ENCODE measurements at regions not wholly inside any gene's neighbourhood (a gene's known extent, or its start where the extent isn't known, plus 50 kb on each side); places are given as distances from the start of the nearest gene placed in this dataset.
"Not testable (repeated sequence)": the region's sequence is repeated elsewhere in the genome, so short reads cannot be mapped to it uniquely, and the experiment has no call there.

DNA sequence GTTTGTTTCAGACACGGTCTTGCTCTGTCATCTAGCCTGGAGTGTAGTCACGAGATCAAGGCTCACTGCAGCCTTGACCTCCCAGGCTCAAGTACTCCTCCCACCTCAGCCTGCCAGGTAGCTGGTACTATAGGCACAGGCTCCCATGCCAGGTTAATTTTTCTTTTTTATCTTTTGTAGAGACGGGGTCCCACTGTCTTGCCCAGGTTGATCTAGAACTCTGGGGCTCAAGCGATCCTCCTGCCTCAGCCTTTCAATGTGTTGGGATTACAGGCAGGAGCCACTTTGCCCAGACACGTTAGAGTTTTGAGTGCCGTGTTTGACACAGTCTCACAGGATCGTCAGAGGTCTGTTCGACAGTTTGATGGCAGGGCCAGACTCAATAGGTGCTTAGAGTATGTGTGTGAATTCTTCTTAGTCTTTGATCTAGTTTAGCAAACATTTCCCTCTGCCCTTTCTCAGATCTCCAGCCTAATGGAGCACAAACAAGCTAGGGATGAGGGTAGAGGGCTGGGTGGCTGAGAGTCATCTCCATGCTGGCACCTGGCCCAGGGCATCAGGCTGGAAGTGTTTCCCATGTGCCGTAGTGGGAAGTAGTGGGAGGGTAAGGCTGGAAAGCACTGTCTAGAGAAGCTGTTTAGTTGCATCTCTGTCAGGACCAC lies 66.1 kb upstream of the DLG1 start:
- Mint-ChIP-seq H3K4me1 (ENCODE audit: low read depth) (no peaks in the 10 kb centered on the region), H3K36me3 (ENCODE audit: low read depth) (no peaks in the 10 kb centered on the region), H3K27ac (no peak overlapping the region), H3K27me3 (peaks cover 5% of the 10 kb centered on the region), H3K4me3 (no peak overlapping the region), H3K9me3 (peaks cover 19% of the 10 kb centered on the region)
- intact Hi-C loops (cut with micrococcal nuclease), result no loop called here

DNA sequence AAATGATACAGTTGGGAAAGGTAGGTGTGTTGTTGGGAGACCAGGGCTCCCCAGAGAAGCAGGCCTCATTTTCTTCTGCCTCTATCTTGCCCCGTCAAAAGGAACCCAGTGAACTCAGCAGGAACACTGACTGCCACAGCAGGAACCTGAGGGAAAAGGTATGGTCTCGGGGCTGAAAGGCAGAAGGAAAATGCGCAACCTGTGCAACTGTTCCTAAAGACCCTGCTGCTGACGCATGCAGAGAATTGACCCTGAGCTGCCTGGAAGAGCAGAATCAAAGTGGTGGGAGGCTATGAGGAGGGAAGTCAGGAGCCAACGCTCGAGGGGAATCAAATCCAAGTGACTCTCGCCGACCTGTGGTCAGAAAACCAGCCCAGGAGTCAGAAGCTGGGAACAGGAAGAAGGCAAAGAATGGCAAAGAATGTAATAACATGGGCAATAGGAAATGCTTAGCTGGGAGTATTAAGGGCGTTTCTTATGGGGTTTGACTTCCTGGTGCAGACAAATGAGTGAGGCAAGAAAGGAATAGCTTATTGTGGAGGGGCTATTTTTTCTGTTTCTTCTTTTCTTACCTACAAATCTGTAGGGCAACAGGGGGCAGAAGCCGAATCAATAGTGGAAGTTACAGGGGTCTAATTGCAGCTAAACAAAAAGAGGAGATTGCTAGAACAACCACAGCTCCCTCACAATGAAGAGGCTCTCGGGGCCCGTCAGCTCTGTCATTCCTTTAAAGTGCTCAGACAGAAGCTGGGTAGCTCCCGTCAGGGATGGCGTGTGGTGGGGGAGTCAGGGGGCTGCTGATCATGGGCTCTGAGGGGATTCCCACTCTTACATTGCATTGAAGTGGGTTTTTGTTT lies 65.4 kb upstream of the DLG1 start:
- intact Hi-C loops (cut with micrococcal nuclease), result no loop called here
- Mint-ChIP-seq H3K27me3 (peaks cover 5% of the 10 kb centered on the region), H3K4me3 (no peak overlapping the region), H3K27ac (no peak overlapping the region), H3K4me1 (ENCODE audit: low read depth) (no peaks in the 10 kb centered on the region), H3K36me3 (ENCODE audit: low read depth) (no peaks in the 10 kb centered on the region), H3K9me3 (peaks cover 25% of the 10 kb centered on the region)

DNA sequence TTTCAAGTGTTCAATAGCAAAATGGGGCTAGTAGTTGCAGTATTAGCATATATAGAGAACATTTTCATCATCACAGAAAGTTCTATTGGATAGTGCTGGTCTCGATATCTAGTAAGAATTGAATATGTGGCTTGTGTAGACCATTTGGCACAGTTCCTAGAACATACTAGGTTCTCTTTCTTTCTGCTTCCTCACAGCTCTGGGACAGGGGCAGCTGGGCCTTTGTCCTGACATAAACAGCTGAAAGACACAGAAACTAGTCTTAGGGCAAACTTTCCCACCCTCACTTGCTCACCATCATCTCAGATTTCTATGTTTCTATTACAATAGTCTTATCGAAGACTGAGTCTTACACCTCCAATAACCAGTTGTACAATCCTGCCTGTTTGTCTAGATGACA lies 63.7 kb upstream of the DLG1 start:
- Mint-ChIP-seq H3K9me3 (peaks cover 25% of the 10 kb centered on the region), H3K4me3 (no peak overlapping the region), H3K27me3 (peaks cover 5% of the 10 kb centered on the region)

DNA sequence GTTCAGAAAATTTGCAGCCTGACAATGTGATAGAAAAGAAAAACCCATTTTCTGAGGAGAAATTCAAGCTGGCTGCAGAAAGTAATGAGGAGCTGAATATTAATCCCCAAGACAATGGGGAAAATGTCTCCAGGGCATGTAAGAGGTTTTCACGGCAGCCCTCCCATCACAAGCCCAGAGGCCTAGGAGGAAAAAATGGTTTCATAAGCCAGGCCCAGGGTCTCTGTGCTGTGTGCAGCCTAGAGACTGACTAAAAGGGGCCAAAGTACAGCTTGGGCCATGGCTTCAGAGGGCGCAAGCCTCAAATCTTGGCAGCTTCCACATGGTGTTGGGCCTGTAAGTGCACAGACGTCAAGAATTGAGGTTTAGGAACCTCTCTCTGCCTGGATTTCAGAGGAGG lies 61.7 kb upstream of the DLG1 start:
- H3K27ac Mint-ChIP-seq; H3K4me3 Mint-ChIP-seq; H3K4me1 Mint-ChIP-seq (ENCODE audit: low read depth); H3K36me3 Mint-ChIP-seq (ENCODE audit: low read depth); H3K27me3 Mint-ChIP-seq; intact Hi-C loops (cut with micrococcal nuclease): not testable (repeated sequence)
- peaks cover 25% of the 10 kb centered on the region for H3K9me3 Mint-ChIP-seq

More for the DNA sequence above, 63.7 kb upstream of the DLG1 start:
- intact Hi-C loops (cut with micrococcal nuclease), result no loop called here
- H3K27ac Mint-ChIP-seq, result no peak overlapping the region
- no peaks in the 10 kb centered on the region for H3K4me1 Mint-ChIP-seq (ENCODE audit: low read depth)
- no peaks in the 10 kb centered on the region for H3K36me3 Mint-ChIP-seq (ENCODE audit: low read depth)

DNA sequence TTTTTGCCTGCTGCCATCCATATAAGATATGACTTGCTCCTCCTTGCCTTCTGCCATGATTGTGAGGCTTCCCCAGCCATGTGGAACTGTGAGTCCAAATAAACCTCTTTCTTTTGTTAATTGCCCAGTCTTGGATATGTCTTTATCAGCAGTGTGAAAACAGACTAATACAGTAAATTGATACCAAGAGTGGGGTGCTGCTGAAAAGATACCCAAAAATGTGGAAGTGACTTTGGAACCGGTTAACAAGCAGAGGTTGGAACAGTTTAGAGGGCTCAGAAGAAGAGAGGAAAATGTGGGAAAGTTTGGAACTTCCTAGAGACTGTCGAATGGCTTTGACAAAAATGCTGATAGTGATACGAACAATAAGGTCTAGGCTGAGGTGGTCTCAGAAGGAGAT lies 61.1 kb upstream of the DLG1 start:
- intact Hi-C loops (cut with micrococcal nuclease); H3K36me3 Mint-ChIP-seq (ENCODE audit: low read depth); H3K27ac Mint-ChIP-seq; H3K4me1 Mint-ChIP-seq (ENCODE audit: low read depth); H3K27me3 Mint-ChIP-seq; H3K4me3 Mint-ChIP-seq: not testable (repeated sequence)
- H3K9me3 Mint-ChIP-seq, result peaks cover 25% of the 10 kb centered on the region

- H3K27ac Mint-ChIP-seq, result no peak overlapping the region
- H3K27me3 Mint-ChIP-seq, result peaks cover 1% of the 10 kb centered on the region
- H3K4me3 Mint-ChIP-seq, result no peak overlapping the region
- H3K4me1 Mint-ChIP-seq (ENCODE audit: low read depth), result no peaks in the 10 kb centered on the region
- no peaks in the 10 kb centered on the region for H3K36me3 Mint-ChIP-seq (ENCODE audit: low read depth)
- intact Hi-C loops (cut with micrococcal nuclease), result no loop called here
- H3K9me3 Mint-ChIP-seq, result peaks cover 25% of the 10 kb centered on the region
Measured at GRCh38 chr3:197356741-197357140, 58.3 kb upstream of the DLG1 start.

DNA sequence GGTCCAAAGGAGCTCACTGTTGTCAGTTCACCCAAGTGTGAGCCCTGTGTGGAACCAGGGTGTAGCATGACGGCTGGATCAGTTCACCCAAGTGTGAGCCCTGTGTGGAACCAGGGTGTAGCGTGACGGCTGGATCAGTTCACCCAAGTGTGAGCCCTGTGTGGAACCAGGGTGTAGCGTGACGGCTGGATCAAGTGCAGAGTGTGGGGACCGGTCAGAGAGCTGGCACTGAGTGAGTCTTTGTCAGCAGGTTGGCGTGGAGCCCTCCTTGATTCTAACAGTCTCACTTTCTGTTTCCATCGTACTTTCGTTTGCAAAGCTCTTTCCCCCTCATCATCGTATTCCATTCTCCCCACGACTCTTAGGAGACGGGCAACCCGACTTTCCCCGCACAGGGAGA lies 57.9 kb upstream of the DLG1 start:
- intact Hi-C loops (cut with micrococcal nuclease), result no loop called here
- no peak overlapping the region for H3K27ac Mint-ChIP-seq
- H3K4me1 Mint-ChIP-seq (ENCODE audit: low read depth), result no peaks in the 10 kb centered on the region

GRCh38 chr3:197355713-197356112 lies 57.3 kb upstream of the DLG1 start:
- Mint-ChIP-seq H3K27ac (no peak overlapping the region), H3K4me1 (ENCODE audit: low read depth) (no peaks in the 10 kb centered on the region), H3K36me3 (ENCODE audit: low read depth) (no peaks in the 10 kb centered on the region), H3K27me3 (no peaks in the 10 kb centered on the region), H3K9me3 (peaks cover 18% of the 10 kb centered on the region), H3K4me3 (no peak overlapping the region)
- intact Hi-C loops (cut with micrococcal nuclease), result no loop called here

More for the DNA sequence above, 57.9 kb upstream of the DLG1 start:
- H3K27me3 Mint-ChIP-seq, result peaks cover 1% of the 10 kb centered on the region
- no peak overlapping the region for H3K4me3 Mint-ChIP-seq
- H3K9me3 Mint-ChIP-seq, result peaks cover 23% of the 10 kb centered on the region
- no peaks in the 10 kb centered on the region for H3K36me3 Mint-ChIP-seq (ENCODE audit: low read depth)

DNA sequence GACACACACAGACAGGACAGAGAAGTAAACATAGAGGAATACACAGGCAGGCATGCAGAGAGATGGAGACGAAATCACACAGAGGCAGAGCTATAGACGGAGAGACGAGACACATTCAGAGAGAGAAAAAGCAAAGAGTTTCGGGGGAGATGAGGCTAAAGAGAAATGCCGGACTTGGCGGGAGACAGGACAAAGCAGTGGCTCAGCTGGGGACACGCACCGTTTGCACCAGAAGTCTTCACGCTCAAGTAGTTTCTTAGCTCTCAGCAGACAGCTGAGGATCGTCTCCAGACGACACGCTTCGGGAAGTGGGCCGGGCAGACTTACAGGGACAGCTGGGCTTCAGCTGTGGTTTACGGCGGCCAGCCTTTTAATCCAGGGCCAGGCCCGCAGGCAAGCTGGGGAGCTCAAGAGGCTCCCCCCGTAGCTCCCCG lies 56.2 kb upstream of the DLG1 start:
- H3K36me3 Mint-ChIP-seq (ENCODE audit: low read depth), result no peaks in the 10 kb centered on the region
- peaks cover 6% of the 10 kb centered on the region for H3K9me3 Mint-ChIP-seq
- no peaks in the 10 kb centered on the region for H3K27me3 Mint-ChIP-seq
- intact Hi-C loops (cut with micrococcal nuclease), result no loop called here
- no peaks in the 10 kb centered on the region for H3K4me1 Mint-ChIP-seq (ENCODE audit: low read depth)
- H3K27ac Mint-ChIP-seq, result no peak overlapping the region
- no peak overlapping the region for H3K4me3 Mint-ChIP-seq

GRCh38 chr3:197353867-197354567 lies 55.6 kb upstream of the DLG1 start:
- Mint-ChIP-seq H3K36me3 (ENCODE audit: low read depth) (no peaks in the 10 kb centered on the region), H3K4me3 (no peak overlapping the region), H3K4me1 (ENCODE audit: low read depth) (no peaks in the 10 kb centered on the region), H3K9me3 (peaks cover under 1% of the 10 kb centered on the region), H3K27me3 (no peaks in the 10 kb centered on the region), H3K27ac (no peak overlapping the region)
- intact Hi-C loops (cut with micrococcal nuclease), result no loop called here

- Mint-ChIP-seq H3K36me3 (ENCODE audit: low read depth) (no peaks in the 10 kb centered on the region), H3K4me3 (no peak overlapping the region), H3K27me3 (no peaks in the 10 kb centered on the region), H3K4me1 (ENCODE audit: low read depth) (no peaks in the 10 kb centered on the region), H3K9me3 (no peaks in the 10 kb centered on the region), H3K27ac (no peak overlapping the region)
- intact Hi-C loops (cut with micrococcal nuclease), result no loop called here
Measured at GRCh38 chr3:197353001-197353866, 54.8 kb upstream of the DLG1 start.

GRCh38 chr3:197352382-197352781 lies 54.0 kb upstream of the DLG1 start:
- Mint-ChIP-seq H3K27me3 (no peaks in the 10 kb centered on the region), H3K4me3 (no peak overlapping the region), H3K9me3 (no peaks in the 10 kb centered on the region), H3K4me1 (ENCODE audit: low read depth) (no peaks in the 10 kb centered on the region), H3K36me3 (ENCODE audit: low read depth) (no peaks in the 10 kb centered on the region), H3K27ac (no peak overlapping the region)
- intact Hi-C loops (cut with micrococcal nuclease), result no loop called here

DNA sequence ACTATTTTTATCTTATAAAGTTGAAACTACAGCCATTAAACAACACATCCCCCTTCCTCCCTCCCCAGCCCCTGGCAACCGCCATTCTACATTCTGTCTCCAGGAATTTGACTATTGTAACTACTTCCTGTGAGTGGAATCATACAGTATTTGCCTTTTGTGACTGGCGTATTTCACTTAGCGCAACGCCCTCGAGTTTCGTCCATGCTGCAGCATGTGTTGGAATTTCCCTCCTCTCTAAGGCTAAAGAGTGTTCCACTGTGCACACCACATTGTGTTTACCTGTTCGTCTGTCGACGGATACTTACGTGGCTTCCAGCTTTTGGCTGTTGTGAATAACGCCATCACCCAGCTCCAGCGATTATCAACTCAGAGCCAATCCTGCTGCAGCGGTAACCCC lies 52.0 kb upstream of the DLG1 start:
- no peak overlapping the region for H3K4me3 Mint-ChIP-seq
- no peaks in the 10 kb centered on the region for H3K9me3 Mint-ChIP-seq
- intact Hi-C loops (cut with micrococcal nuclease), result no loop called here
- H3K36me3 Mint-ChIP-seq (ENCODE audit: low read depth), result no peaks in the 10 kb centered on the region
- H3K27me3 Mint-ChIP-seq, result no peaks in the 10 kb centered on the region
- H3K4me1 Mint-ChIP-seq (ENCODE audit: low read depth), result no peaks in the 10 kb centered on the region
- no peak overlapping the region for H3K27ac Mint-ChIP-seq

Measured in dendritic cell treated with granulocyte-macrophage colony-stimulating factor and Interleukin-4, amounts not matched to agents 40 ng/mL and 50 ng/mL, for 4 days (primary cell).